ENCODE measurements at regions not wholly inside any gene's neighbourhood (a gene's known extent, or its start where the extent isn't known, plus 50 kb on each side); places are given as distances from the start of the nearest gene placed in this dataset.

DNA sequence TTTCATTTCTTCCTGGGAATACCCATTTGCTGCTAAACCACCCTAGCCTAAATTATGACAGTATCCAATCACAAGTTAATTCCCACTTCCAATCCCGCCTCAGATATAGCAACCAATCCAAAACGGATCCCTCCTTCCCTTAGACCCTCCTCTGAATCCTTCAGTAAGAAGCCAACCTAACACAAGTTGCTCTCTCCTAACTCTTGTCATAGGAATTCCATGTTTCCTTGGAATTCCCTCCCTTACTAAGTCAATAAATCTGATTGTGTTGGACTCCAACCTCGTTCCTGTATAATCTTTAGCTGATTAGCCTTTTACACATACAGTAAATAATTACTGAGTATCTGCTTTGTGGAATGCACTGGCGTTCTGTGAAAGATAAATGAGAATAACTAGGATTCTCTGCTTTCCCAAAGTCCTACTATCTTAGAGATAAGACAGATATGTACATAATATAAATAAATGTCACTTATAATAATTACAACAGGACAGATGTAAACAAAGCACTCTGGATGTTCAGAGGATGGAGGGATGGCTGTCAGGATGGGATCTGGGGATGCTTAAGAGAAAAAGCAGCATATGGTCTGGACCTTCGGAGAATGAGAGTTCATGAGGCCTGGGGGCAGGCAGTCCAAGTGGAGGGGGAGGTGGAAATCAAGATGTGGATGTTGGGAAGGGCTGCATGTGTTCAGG, 185.8 kb upstream of the SOX5 start:
- no peak overlapping the region for H3K27ac Mint-ChIP-seq
- peaks cover 0 to 2% (median 0%) of the 10 kb centered on the region in 5 donors for H3K27me3 Mint-ChIP-seq
- ATAC-seq = no peak
- POLR2A ChIA-PET = no interaction called here
- H3K36me3 Mint-ChIP-seq = no peaks in the 10 kb centered on the region
- H3K4me3 Mint-ChIP-seq = no peak overlapping the region
- H3K9me3 Mint-ChIP-seq = peaks cover 0 to 10% (median 0%) of the 10 kb centered on the region in 9 donors
- H3K4me1 Mint-ChIP-seq = peaks cover 0 to 4% (median 0%) of the 10 kb centered on the region in 4 donors
- no peak for DNase-seq

DNA sequence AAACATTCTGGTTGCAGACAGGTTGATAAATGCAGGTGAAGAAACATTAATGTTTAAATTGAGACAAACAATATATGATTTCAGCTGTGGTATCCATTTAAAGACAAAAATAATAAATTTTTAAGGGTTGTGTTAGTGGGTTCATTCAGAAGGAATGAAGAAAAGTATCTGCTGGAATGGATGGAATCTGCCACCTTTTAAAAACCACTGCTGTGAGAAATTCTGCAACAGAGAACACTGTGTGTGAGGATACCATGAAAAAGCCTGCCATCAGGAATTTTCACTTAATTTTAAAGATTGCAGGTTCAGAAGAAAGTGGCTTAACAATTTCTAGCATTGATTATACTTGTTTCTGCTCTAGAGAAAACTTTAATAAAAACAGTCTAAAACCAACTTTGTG, 184.6 kb upstream of the SOX5 start:
- DNase-seq = no peak

DNA sequence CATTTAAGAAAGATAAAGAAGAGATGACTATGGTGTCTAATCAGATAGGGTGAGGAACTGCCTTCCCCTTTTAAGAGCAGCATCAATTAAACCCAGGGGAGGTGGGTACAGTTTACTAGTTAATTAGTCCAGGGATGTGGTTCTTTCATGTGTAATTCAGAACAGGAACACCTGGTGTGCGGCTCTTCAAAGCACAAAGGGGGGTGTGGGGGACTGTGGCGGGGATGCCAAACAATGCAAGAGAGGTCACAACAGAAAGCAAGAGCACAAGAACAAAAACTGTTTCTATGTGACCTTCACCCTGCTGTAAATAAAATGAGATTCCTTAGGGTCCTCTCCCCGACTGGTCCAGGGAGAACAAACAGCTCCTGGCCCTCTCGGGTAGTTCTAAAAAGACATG, 183.9 kb upstream of the SOX5 start:
- no peak for ATAC-seq
- DNase-seq = no peak
- Mint-ChIP-seq H3K9me3 (peaks cover 0 to 10% (median 0%) of the 10 kb centered on the region in 9 donors), H3K27ac (no peak overlapping the region), H3K36me3 (no peaks in the 10 kb centered on the region), H3K27me3 (no peaks in the 10 kb centered on the region), H3K4me3 (no peak overlapping the region), H3K4me1 (peaks cover 0 to 4% (median 0%) of the 10 kb centered on the region in 4 donors)
- POLR2A ChIA-PET = no interaction called here

More for the DNA sequence above, 184.6 kb upstream of the SOX5 start:
- H3K4me3 Mint-ChIP-seq = no peak overlapping the region
- H3K9me3 Mint-ChIP-seq = peaks cover 0 to 10% (median 0%) of the 10 kb centered on the region in 9 donors
- H3K27ac Mint-ChIP-seq = no peak overlapping the region
- peaks cover 0 to 4% (median 0%) of the 10 kb centered on the region in 4 donors for H3K4me1 Mint-ChIP-seq
- no peaks in the 10 kb centered on the region for H3K27me3 Mint-ChIP-seq
- POLR2A ChIA-PET = no interaction called here
- no peak for ATAC-seq
- H3K36me3 Mint-ChIP-seq = no peaks in the 10 kb centered on the region

DNA sequence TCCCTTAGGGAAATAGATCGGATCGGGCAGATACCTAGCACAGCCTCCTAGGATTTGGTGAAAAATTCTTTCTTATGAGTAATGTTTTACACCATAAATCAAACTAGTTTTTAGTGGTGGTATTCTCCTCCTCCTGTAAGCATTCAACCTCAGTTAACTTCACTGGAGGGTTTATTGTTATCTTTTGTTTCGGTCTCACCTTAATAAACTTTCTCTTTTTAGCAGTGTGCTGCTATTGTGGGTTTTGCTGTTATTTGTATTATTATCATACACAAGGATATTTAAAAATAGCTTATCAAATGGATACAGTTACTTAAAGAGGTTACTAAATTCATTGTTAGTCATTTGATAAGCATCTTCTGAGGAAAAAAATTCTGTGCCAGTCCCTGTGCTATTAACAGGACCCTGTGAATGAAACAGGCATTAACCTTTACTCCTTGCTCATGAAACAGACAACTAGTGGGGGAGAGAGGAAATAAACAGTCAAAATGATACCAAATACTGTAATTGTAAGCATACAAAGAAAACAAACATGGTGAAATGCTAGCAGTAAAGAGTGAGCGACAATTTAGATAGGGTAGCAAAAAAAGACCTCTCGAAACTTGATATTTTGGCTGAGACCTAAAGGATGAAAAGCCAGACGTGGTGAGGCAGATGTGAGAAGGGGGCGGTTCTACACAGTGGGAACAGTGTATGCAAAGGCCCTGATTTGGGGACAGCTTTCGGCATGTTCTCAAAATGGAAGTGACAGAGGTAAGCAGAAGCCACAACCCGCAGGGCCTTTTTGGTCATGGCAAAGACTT, 178.7 kb upstream of the SOX5 start:
- no peak for ATAC-seq
- Mint-ChIP-seq H3K4me3 (no peak overlapping the region), H3K27me3 (no peaks in the 10 kb centered on the region)

DNA sequence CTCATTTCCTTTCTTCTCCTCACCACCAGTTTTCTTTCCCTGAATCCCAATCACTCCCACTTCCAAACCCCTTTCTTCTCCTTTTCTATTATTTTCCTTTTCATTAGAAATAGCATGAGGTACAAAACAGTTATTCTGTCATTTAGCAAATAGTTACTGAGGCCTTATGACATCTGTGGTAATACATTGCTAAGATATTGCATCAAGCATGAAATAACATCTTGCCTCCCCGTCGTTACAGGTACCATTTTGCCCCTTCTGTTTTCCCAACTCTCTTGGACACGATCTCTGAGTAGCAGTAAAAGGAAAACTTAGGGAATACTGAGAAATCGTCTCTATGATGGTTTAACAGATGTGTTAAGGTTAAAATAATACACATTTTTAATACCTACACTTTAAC, 175.8 kb upstream of the SOX5 start:
- H3K4me3 Mint-ChIP-seq = no peak overlapping the region
- H3K27me3 Mint-ChIP-seq = no peaks in the 10 kb centered on the region
- H3K9me3 Mint-ChIP-seq = peaks cover 0 to 15% (median 0%) of the 10 kb centered on the region in 9 donors
- H3K27ac Mint-ChIP-seq = no peak overlapping the region
- no peak for DNase-seq
- ATAC-seq = no peak
- H3K36me3 Mint-ChIP-seq = no peaks in the 10 kb centered on the region
- POLR2A ChIA-PET = no interaction called here
- H3K4me1 Mint-ChIP-seq = no peaks in the 10 kb centered on the region

More for the DNA sequence above, 178.7 kb upstream of the SOX5 start:
- H3K36me3 Mint-ChIP-seq = no peaks in the 10 kb centered on the region
- POLR2A ChIA-PET = no interaction called here
- H3K9me3 Mint-ChIP-seq = peaks cover 0 to 14% (median 0%) of the 10 kb centered on the region in 9 donors
- no peak for DNase-seq
- H3K4me1 Mint-ChIP-seq = no peaks in the 10 kb centered on the region
- H3K27ac Mint-ChIP-seq = no peak overlapping the region

DNA sequence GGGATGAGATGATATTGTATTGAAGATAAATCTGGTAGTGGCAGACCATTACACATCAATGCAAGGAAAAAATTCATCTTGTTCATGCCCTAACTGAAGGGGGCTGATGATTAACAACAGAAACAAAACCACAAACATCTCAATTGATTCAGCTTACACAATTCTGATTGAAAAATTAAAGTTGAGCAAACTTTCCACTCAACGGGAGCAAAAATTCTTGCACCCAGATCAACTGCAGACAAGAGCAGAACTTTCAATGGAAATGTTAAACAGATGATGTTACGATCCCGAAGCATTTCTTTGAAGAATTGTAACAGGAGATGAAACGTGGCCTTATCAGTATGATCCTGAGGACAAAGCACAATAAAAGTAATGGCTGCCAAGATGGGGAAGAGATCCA, 172.4 kb upstream of the SOX5 start:
- H3K9me3 Mint-ChIP-seq = peaks cover 0 to 14% (median 0%) of the 10 kb centered on the region in 9 donors
- POLR2A ChIA-PET = interaction anchor here (0.7 kb wide), 1 partner anchor 429 kb away, joined by 6 read pairs; no protein-coding TSS in a partner anchor
- H3K4me1 Mint-ChIP-seq = no peaks in the 10 kb centered on the region
- ATAC-seq (no peak), DNase-seq (no peak)
- no peak overlapping the region for H3K27ac Mint-ChIP-seq
- H3K27me3 Mint-ChIP-seq = no peaks in the 10 kb centered on the region
- H3K4me3 Mint-ChIP-seq = no peak overlapping the region
- no peaks in the 10 kb centered on the region for H3K36me3 Mint-ChIP-seq

DNA sequence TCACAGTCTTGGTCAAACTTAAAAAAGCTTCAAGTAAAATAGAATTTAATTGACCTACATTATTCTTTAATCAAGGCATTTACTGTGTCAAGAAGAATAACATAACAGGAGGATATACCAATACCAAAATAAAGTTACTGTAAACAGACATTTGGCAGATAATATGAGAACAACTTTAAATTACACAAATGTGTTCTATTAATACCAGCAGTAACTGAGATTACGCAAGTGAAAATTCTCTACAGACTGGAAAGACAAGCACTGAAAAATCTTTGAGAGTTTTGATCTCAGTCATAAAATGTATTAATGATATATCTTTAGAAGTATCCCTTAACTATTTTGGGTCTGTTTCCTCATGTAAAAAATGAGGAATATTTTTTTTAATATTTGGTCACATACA, 169.2 kb upstream of the SOX5 start:
- no peak for ATAC-seq
- POLR2A ChIA-PET = no interaction called here
- Mint-ChIP-seq H3K9me3 (peaks cover 0 to 14% (median 0%) of the 10 kb centered on the region in 9 donors), H3K27ac (no peak overlapping the region), H3K36me3 (no peaks in the 10 kb centered on the region), H3K4me3 (no peak overlapping the region), H3K4me1 (no peaks in the 10 kb centered on the region), H3K27me3 (no peaks in the 10 kb centered on the region)
- no peak for DNase-seq

DNA sequence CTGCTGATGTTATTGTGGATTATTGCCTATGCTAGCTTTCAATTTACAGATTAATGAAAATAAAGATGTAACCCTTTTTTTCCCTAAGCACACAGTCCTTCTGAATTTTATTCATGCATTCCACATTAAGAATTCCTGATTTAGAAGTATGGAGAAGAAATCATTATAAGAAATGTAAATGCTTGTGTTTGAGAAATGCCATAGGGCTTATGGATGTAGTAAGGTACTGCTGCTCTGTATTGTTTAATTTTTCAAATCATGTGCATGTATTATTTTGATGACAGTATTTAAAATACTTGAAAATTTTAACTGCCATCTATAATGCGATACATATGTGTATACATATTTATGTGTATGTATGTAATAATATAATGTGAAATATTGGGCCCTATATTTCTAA, 167.1 kb upstream of the SOX5 start:
- no peak overlapping the region for H3K4me3 Mint-ChIP-seq
- H3K9me3 Mint-ChIP-seq = peaks cover 0 to 14% (median 0%) of the 10 kb centered on the region in 9 donors

DNA sequence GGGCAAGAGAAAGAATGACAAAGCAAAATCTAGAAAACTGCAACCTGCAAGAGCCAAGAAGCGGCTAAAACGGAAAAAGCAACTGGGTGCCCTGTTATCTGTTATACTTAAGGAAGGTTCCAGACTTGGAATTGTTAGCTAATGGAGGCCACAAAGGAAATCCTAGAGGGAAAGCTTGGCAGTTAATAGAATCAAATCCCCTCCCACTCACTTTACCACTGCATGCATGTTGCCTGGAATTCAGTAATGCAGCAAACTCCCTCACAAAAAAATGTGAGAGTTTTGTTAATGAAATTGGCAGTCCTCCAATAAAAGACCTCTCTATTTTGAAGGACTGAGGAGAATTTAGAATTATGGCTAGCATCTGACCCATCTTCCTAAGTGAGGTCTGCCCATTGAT, 164.2 kb upstream of the SOX5 start:
- Mint-ChIP-seq H3K27ac (no peak overlapping the region), H3K4me3 (no peak overlapping the region), H3K27me3 (no peaks in the 10 kb centered on the region), H3K4me1 (no peaks in the 10 kb centered on the region), H3K36me3 (no peaks in the 10 kb centered on the region), H3K9me3 (peaks cover 0 to 8% (median 0%) of the 10 kb centered on the region in 9 donors)
- POLR2A ChIA-PET = no interaction called here
- DNase-seq (no peak), ATAC-seq (no peak)

More for the DNA sequence above, 167.1 kb upstream of the SOX5 start:
- no peak overlapping the region for H3K27ac Mint-ChIP-seq
- ATAC-seq (no peak), DNase-seq (no peak)
- no peaks in the 10 kb centered on the region for H3K36me3 Mint-ChIP-seq
- POLR2A ChIA-PET = no interaction called here
- no peaks in the 10 kb centered on the region for H3K27me3 Mint-ChIP-seq
- H3K4me1 Mint-ChIP-seq = no peaks in the 10 kb centered on the region

DNA sequence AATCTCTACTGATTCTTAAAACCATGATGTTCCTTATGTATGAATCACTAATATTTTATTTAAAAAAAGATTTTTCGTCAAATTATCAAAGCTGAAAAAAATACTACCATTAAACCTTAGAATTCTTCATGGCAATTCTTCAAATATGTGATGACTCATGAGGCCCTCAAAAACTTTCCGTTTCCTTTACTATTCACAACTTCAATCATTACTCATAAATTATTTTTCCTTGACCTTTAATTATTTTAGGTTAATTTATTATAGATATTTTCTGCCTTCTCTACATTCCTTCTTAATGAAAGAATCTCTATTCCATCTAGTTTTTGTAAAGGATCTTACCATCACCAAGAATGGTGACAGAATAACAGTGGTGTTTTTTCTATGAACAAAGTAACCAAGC, 162.1 kb upstream of the SOX5 start:
- H3K9me3 Mint-ChIP-seq = peaks cover 0 to 8% (median 0%) of the 10 kb centered on the region in 9 donors
- H3K4me1 Mint-ChIP-seq = no peaks in the 10 kb centered on the region
- DNase-seq = no peak
- H3K27me3 Mint-ChIP-seq = no peaks in the 10 kb centered on the region
- no peaks in the 10 kb centered on the region for H3K36me3 Mint-ChIP-seq
- H3K27ac Mint-ChIP-seq = no peak overlapping the region
- POLR2A ChIA-PET = no interaction called here
- no peak overlapping the region for H3K4me3 Mint-ChIP-seq
- no peak for ATAC-seq

DNA sequence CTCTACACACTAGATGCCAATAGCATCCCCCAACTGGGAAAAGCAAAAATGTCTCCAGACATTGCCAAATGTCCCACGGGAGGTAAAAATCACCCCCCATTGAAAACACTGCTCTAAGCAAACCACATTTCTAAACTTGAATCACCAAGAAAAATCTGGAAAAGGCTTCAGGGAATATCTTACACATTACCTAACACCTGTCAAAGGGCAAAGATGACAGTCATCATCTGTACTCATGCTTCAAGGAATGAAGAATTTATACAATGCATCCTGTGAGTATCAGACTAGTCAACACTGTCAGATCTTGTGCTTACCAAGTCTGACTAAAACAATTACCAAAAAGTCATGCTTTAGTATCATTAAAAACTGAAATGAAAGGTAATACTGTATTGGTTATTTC, 161.6 kb upstream of the SOX5 start:
- Mint-ChIP-seq H3K27ac (no peak overlapping the region), H3K4me3 (no peak overlapping the region), H3K27me3 (no peaks in the 10 kb centered on the region), H3K4me1 (no peaks in the 10 kb centered on the region), H3K36me3 (no peaks in the 10 kb centered on the region), H3K9me3 (peaks cover 0 to 8% (median 0%) of the 10 kb centered on the region in 9 donors)
- POLR2A ChIA-PET = no interaction called here
- ATAC-seq = no peak
- no peak for DNase-seq

DNA sequence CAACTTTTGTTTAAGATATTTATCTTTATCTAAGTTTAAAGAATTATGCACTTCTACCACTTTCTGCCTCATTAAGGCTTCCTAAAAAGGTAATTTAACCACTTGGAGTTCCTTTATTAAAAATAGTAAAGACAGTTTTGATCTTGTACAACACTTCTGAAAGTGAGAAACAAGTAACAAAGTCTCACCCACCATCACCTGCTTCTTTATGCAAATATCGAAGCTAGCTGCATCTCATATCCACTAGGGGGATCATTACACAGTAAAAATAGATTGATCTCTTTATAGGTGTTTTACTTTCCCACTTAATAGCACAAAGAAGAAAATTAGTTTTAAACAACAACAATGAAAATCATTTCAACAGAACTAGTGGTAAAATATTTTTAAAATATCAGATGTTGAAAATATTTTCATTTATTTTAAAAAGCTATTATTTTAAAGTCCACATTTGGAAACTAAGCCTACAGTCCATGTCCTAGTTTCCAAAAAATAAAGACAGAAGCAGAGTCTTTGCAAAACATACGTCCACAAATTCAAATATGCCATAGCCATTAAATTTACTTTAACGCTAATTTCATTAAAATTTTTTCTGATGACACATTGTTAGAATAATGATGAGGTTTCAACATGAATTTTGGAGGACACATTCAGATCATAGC, 160.0 kb upstream of the SOX5 start:
- Mint-ChIP-seq H3K9me3 (peaks cover 0 to 3% (median 0%) of the 10 kb centered on the region in 9 donors), H3K4me1 (no peaks in the 10 kb centered on the region), H3K27ac (no peak overlapping the region), H3K36me3 (no peaks in the 10 kb centered on the region), H3K27me3 (no peaks in the 10 kb centered on the region), H3K4me3 (no peak overlapping the region)
- POLR2A ChIA-PET = no interaction called here
- DNase-seq (no peak), ATAC-seq (no peak)

DNA sequence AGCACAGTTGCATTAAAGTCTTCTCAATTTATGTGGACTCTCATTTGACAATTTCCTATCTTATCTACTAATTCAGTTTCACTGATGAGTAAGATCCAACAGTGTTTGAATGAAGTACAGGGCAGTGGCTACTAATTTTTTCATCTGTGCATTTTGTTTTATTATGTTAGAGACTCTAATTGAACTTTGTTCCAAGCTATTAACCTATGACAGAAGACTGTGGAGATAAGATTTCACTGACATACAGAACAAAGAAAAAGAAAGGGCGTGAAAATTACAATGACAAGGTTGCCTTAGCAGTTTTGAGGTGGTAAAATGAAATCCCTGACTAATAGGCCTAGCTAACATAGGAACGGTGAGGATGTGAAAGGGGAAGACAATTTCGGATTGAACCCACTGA, 153.2 kb upstream of the SOX5 start:
- no peak for ATAC-seq
- H3K27ac Mint-ChIP-seq = no peak overlapping the region
- peaks cover 0 to 5% (median 0%) of the 10 kb centered on the region in 9 donors for H3K9me3 Mint-ChIP-seq
- no peaks in the 10 kb centered on the region for H3K27me3 Mint-ChIP-seq
- DNase-seq = no peak
- H3K4me1 Mint-ChIP-seq = no peaks in the 10 kb centered on the region
- POLR2A ChIA-PET = no interaction called here
- H3K4me3 Mint-ChIP-seq = no peak overlapping the region
- H3K36me3 Mint-ChIP-seq = no peaks in the 10 kb centered on the region
